ENCODE measurements at regions not wholly inside any gene's neighbourhood (a gene's known extent, or its start where the extent isn't known, plus 50 kb on each side); places are given as distances from the start of the nearest gene placed in this dataset.
A peak's percentile ranks its signal among the peaks of the same experiment; 100 is the strongest.

GRCh38 chr3:5055357-5056110 is 66.6 kb upstream of the ARL8B start:
- ATAC-seq (peak; percentile 25; the same call in 2 of the 3 replicates), DNase-seq (ENCODE audit: low spot score) (no peak), FAIRE-seq (no peak)
- H3K79me2 ChIP-seq (ENCODE audit: insufficient read depth, low read length) = no peaks in the 10 kb centered on the region
- no peaks in the 10 kb centered on the region for H4K20me1 ChIP-seq (ENCODE audit: insufficient read depth, low read length)
- H3K4me1 ChIP-seq (ENCODE audit: insufficient read depth, low read length) = peaks cover 6% of the 10 kb centered on the region; the same call in 1 of the 2 replicates
- H3K36me3 ChIP-seq (replicated peaks in 1 of 2; ENCODE audit: control insufficient read depth in 1 of 2, insufficient read depth in 2 of 2, low read length in 2 of 2) = no peaks in the 10 kb centered on the region
- H2AFZ ChIP-seq (ENCODE audit: low read length) = no peak overlapping the region
- no peak overlapping the region for H3K9ac ChIP-seq (ENCODE audit: insufficient read depth, low read depth, low read length)
- 21% methylated on average over 6 of the region's 6 CpGs for WGBS (ENCODE audit: low lambda C conversion rate)
- CTCF ChIA-PET (ENCODE audit: low intra/inter-chr PET ratio, low total read pairs) = interaction anchor here (1.4 kb wide), 1 partner anchor 344 kb away, joined by 3 read pairs; no protein-coding TSS in a partner anchor
- POLR2A ChIA-PET = interaction anchor here (0.5 kb wide), 1 partner anchor 335 kb away, joined by 3 read pairs; no protein-coding TSS in a partner anchor
- H3K4me2 ChIP-seq (ENCODE audit: low read depth, low read length) = no peak overlapping the region
- H3K27ac ChIP-seq (ENCODE audit: extremely low read length, insufficient read depth, low read length) = no peak overlapping the region
- TF ChIP-seq ELF3 (CRISPR knock-in tag; IDR thresholded peaks at IDR 0.05) (no peak), IRX3 (CRISPR knock-in tag; IDR thresholded peaks at IDR 0.05; ENCODE audit: borderline replicate concordance, low read depth) (no peak), HIC2 (CRISPR knock-in tag; IDR thresholded peaks at IDR 0.05; ENCODE audit: low read depth) (no peak), NFE2L2 (IDR thresholded peaks at IDR 0.05; ENCODE audit: low read length) (no peak), RFX1 (IDR thresholded peaks at IDR 0.05) (no peak), FOXA1 (IDR thresholded peaks at IDR 0.05) (no peak), FOXA1 (CRISPR knock-in tag; IDR thresholded peaks at IDR 0.05) (no peak), MED1 (CRISPR knock-in tag; IDR thresholded peaks at IDR 0.05) (no peak), NFATC3 (CRISPR knock-in tag; IDR thresholded peaks at IDR 0.05) (no peak), SRSF9 (IDR thresholded peaks at IDR 0.05; ENCODE audit: borderline replicate concordance, insufficient read depth, low read depth, low read length, poor library complexity, severe bottlenecking) (no peak)
- H3K27me3 ChIP-seq (ENCODE audit: control insufficient read depth in 1 of 2, insufficient read depth in 2 of 2, low read length in 2 of 2) = peaks cover 0 to 24% of the 10 kb centered on the region in 2 experiments; a peak in 2 of 5 replicates
- in situ Hi-C loops (cut with HindIII; ENCODE audit: extremely low pct_ligation_motif_present, low pct_unique_long_range_greater_than_20kb) (no loop called here), intact Hi-C loops (cut with micrococcal nuclease; ENCODE audit: unreplicated experiment) (loop anchor here (2.0 kb wide), 1 partner anchor 79 kb away; no protein-coding TSS in a partner anchor)
- no TSS peak for BruUV-seq (replicated peaks)
- H3K9me3 ChIP-seq (ENCODE audit: low read length) = no peaks in the 10 kb centered on the region
- no peak overlapping the region for H3K4me3 ChIP-seq (replicated peaks in 1 of 3; ENCODE audit: insufficient read depth in 1 of 3, low read depth in 2 of 3, low read length in 3 of 3)
